ENCODE measurements at regions not wholly inside any gene's neighbourhood (a gene's known extent, or its start where the extent isn't known, plus 50 kb on each side); places are given as distances from the start of the nearest gene placed in this dataset.

DNA sequence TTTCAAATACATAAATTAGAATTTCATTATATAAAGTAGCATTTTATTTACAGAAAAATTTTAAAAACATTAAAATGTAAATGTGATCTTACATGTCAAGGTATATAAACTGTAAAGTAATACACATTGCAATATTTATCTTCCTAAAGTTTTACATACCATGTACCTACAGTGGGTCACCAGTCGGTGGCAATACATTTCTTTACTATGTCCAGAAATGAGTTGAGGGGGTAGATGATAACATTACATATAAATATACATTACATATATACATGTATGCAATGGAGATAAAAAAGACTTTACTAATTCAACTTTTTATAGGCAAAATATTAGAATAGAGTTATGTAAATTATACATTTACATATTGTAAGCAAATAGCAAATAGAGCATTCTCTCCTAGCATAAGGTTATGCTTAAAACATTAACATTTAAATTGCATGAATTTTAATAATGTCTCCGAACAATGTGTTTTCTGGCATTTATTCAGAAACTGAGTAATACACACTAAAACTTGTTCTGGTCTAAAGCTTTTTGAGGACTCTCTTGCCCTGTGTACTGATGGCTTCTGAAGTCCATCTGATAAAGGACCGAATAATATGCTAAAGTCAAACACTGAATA, 93.3 kb upstream of the NLGN1 start:
- TF ChIP-seq, protein P1, sequence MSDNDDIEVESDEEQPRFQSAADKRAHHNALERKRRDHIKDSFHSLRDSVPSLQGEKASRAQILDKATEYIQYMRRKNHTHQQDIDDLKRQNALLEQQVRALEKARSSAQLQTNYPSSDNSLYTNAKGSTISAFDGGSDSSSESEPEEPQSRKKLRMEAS (IDR thresholded peaks at IDR 0.05; ENCODE audit: insufficient read depth, insufficient read length), result no peak
- no peak for TF ChIP-seq JUN (IDR thresholded peaks at IDR 0.05; ENCODE audit: borderline replicate concordance, insufficient read depth, insufficient read length, low read depth)

DNA sequence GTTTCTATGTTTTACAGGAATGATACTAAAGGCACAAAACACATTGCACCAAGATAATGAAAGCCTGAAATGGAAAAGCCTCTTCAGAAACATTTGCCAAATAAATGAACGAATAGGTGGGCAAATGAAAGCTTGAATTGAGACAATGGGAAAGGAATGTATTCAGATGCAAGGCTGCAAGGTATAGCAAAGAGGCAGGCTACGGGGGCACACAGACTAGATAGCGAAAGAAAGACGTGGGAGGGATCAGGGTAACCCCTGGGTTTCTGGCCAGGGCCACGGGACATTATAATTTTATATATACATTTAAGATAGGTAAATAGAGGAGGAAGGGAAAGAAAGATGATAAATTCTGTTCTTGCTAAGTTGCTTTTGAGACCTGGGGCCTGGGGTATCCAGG, 95.9 kb upstream of the NLGN1 start:
- ChIA-PET CTCF (no interaction called here), POLR2A (no interaction called here)
- TF ChIP-seq POLR2AphosphoS5 (IDR thresholded peaks at IDR 0.05; ENCODE audit: insufficient read depth, low read depth, low read length) (no peak), JUN (IDR thresholded peaks at IDR 0.05; ENCODE audit: borderline replicate concordance, insufficient read depth, insufficient read length, low read depth) (no peak), POLR2A (IDR thresholded peaks at IDR 0.05; ENCODE audit: low read depth, low read length) (no peak), EZH2 (IDR thresholded peaks at IDR 0.05; ENCODE audit: borderline replicate concordance, low read depth, low read length, severe bottlenecking) (no peak), FOS (IDR thresholded peaks at IDR 0.05; ENCODE audit: borderline replicate concordance, insufficient read depth, low read length) (no peak), GATA2 (IDR thresholded peaks at IDR 0.05; ENCODE audit: insufficient read depth, insufficient read length, low read depth, low read length) (no peak), MYC (IDR thresholded peaks at IDR 0.05; ENCODE audit: low read depth, low read length) (no peak)
- TF ChIP-seq, protein P1 (IDR thresholded peaks at IDR 0.05; ENCODE audit: insufficient read depth, insufficient read length), result no peak
- TF ChIP-seq, protein P2, sequence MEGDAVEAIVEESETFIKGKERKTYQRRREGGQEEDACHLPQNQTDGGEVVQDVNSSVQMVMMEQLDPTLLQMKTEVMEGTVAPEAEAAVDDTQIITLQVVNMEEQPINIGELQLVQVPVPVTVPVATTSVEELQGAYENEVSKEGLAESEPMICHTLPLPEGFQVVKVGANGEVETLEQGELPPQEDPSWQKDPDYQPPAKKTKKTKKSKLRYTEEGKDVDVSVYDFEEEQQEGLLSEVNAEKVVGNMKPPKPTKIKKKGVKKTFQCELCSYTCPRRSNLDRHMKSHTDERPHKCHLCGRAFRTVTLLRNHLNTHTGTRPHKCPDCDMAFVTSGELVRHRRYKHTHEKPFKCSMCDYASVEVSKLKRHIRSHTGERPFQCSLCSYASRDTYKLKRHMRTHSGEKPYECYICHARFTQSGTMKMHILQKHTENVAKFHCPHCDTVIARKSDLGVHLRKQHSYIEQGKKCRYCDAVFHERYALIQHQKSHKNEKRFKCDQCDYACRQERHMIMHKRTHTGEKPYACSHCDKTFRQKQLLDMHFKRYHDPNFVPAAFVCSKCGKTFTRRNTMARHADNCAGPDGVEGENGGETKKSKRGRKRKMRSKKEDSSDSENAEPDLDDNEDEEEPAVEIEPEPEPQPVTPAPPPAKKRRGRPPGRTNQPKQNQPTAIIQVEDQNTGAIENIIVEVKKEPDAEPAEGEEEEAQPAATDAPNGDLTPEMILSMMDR (IDR thresholded peaks at IDR 0.05; ENCODE audit: extremely low read depth in 1 of 2, insufficient read depth in 1 of 2, low read depth in 1 of 2, low read length in 2 of 2), result no peak
- intact Hi-C loops (cut with micrococcal nuclease) (no loop called here), dilution Hi-C loops (cut with MboI; ENCODE audit: extremely low pct_ligation_motif_present, low sequenced_read_pairs) (no loop called here)
- Histone ChIP-seq H3K27ac (ENCODE audit: insufficient read depth, low read depth, low read length) (no peak overlapping the region), H3K4me3 (replicated peaks in 1 of 3; ENCODE audit: insufficient read depth in 1 of 3, low read depth in 1 of 3, low read length in 3 of 3) (no peak overlapping the region), H4K20me1 (replicated peaks; ENCODE audit: control insufficient read depth, extremely low read depth, insufficient read depth, low read length) (no peaks in the 10 kb centered on the region), H3K27me3 (ENCODE audit: control insufficient read depth in 2 of 2, insufficient read depth in 2 of 2, low read length in 2 of 2) (no peaks in the 10 kb centered on the region), H3K4me1 (ENCODE audit: control insufficient read depth, extremely low read depth, insufficient read depth, low read length) (no peaks in the 10 kb centered on the region), H3K9ac (replicated peaks; ENCODE audit: extremely low read depth, insufficient read depth, low read length) (no peak overlapping the region), H3K4me2 (ENCODE audit: insufficient read depth, low read length) (no peak overlapping the region), H3K36me3 (ENCODE audit: control insufficient read depth in 2 of 2, extremely low read depth in 1 of 2, insufficient read depth in 2 of 2, low read length in 2 of 2) (no peaks in the 10 kb centered on the region), H3K9me1 (replicated peaks; ENCODE audit: control insufficient read depth, extremely low read depth, insufficient read depth, low read length) (no peaks in the 10 kb centered on the region), H3K79me2 (ENCODE audit: control insufficient read depth, insufficient read depth, low read length) (no peaks in the 10 kb centered on the region), H2AFZ (ENCODE audit: low read depth, low read length) (no peak overlapping the region), H3K9me3 (replicated peaks; ENCODE audit: control insufficient read depth, insufficient read depth, low read length) (no peaks in the 10 kb centered on the region)
- DNase-seq (ENCODE audit: low read depth, low spot score) (no peak), FAIRE-seq (no peak)
- BruUV-seq (replicated peaks), result no TSS peak

More for the DNA sequence above, 93.3 kb upstream of the NLGN1 start:
- CTCF ChIA-PET, result no interaction called here
- Histone ChIP-seq H3K79me2 (ENCODE audit: control insufficient read depth, insufficient read depth, low read length) (no peaks in the 10 kb centered on the region), H3K9me3 (replicated peaks; ENCODE audit: control insufficient read depth, insufficient read depth, low read length) (no peaks in the 10 kb centered on the region), H3K4me3 (replicated peaks in 1 of 3; ENCODE audit: insufficient read depth in 1 of 3, low read depth in 1 of 3, low read length in 3 of 3) (no peak overlapping the region), H3K9ac (replicated peaks; ENCODE audit: extremely low read depth, insufficient read depth, low read length) (no peak overlapping the region), H3K27ac (ENCODE audit: insufficient read depth, low read depth, low read length) (no peak overlapping the region), H3K4me2 (ENCODE audit: insufficient read depth, low read length) (no peak overlapping the region), H3K4me1 (ENCODE audit: control insufficient read depth, extremely low read depth, insufficient read depth, low read length) (no peaks in the 10 kb centered on the region), H3K36me3 (ENCODE audit: control insufficient read depth in 2 of 2, extremely low read depth in 1 of 2, insufficient read depth in 2 of 2, low read length in 2 of 2) (no peaks in the 10 kb centered on the region), H3K27me3 (ENCODE audit: control insufficient read depth in 2 of 2, insufficient read depth in 2 of 2, low read length in 2 of 2) (no peaks in the 10 kb centered on the region), H3K9me1 (replicated peaks; ENCODE audit: control insufficient read depth, extremely low read depth, insufficient read depth, low read length) (no peaks in the 10 kb centered on the region), H4K20me1 (replicated peaks; ENCODE audit: control insufficient read depth, extremely low read depth, insufficient read depth, low read length) (no peaks in the 10 kb centered on the region), H2AFZ (ENCODE audit: low read depth, low read length) (no peak overlapping the region)
- dilution Hi-C loops (cut with MboI; ENCODE audit: extremely low pct_ligation_motif_present, low sequenced_read_pairs), result no loop called here
- POLR2A ChIA-PET, result no interaction called here
- DNase-seq (ENCODE audit: low read depth, low spot score) (no peak), FAIRE-seq (no peak)
- intact Hi-C loops (cut with micrococcal nuclease), result no loop called here
- BruUV-seq (replicated peaks), result no TSS peak

Measured in endothelial cell of umbilical vein (primary cell).